ENCODE measurements at regions not wholly inside any gene's neighbourhood (a gene's known extent, or its start where the extent isn't known, plus 50 kb on each side); places are given as distances from the start of the nearest gene placed in this dataset.

DNA sequence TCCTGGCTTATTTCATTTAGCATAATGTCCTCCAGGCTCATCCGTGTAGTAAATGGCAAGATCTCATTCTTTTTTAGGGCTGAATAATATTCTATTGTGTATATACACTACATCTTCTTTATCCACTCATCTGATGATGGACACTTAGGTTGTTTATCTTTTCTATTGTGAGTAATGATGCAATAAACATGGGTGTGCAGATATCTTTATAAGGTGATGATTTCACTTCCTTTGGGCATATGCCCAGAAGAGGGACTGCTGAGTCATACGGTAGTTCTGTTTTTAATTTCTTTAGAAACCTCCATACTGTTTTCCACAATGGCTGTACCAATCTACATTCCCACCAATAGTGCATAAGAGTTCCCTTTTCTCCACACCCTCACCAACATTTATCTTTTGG is 317.6 kb upstream of the CNKSR2 start:
- no peak for DNase-seq (ENCODE audit: low read depth in 2 of 2)

DNA sequence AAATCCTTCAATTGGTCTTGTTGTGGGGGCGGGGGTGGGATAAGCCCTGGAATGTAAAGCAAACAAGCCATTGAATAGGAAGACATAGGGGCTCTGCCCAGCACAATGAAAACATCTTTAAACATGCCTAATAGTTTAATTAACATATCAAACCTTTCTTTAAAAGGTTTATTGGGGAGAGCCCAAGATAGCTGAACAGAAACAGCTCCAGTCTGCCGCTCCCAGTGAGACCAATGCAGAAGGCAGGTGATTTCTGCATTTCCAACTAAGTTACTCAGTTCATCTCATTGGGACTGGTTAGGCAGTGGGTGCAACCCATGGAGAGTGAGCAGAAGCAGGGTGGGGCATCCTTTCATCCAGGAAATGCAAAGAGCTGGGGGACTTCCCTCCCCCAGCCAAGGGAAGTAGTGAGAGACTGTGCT is 327.2 kb upstream of the CNKSR2 start:
- no peak for DNase-seq (ENCODE audit: low read depth in 2 of 2)

DNA sequence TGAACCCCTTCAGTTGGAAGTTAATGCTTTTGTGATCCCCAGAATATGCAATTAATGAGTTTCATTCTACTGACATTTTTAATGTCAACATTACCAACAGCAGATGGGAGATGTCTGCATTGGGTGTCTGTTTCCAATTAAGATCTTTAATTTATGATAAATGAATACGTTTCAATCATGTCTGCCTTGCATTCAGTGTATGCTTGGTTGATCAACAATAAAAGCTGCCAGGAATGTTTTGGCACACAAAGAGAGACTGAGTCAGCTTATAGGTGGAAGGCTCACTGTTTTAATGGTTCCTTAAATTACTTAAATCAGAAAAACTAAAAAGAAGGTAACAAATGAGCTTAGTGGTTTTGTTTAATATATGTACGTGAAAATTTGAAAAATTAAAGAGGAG is 359.9 kb upstream of the CNKSR2 start:
- DNase-seq (ENCODE audit: low read depth in 2 of 2): no peak

DNA sequence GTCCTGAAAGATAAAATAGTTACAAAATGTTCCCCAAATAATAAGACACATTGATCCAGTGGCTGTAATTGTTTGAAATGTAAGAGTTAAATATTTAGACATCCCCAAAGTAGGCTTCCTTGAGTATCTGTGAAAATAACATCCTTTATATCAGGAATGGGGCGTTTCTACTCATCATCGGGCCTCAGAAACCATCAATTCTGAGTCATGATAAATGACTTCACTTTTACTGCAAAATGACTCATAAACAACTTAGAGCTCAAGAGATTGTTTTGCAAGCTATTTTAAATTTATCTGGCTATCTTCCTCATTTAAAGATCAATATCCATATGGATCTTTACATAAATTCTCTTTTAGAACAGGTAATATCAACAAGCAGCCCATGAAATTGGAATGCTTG is 369.4 kb upstream of the CNKSR2 start:
- no peak for DNase-seq (ENCODE audit: low read depth in 2 of 2)

DNA sequence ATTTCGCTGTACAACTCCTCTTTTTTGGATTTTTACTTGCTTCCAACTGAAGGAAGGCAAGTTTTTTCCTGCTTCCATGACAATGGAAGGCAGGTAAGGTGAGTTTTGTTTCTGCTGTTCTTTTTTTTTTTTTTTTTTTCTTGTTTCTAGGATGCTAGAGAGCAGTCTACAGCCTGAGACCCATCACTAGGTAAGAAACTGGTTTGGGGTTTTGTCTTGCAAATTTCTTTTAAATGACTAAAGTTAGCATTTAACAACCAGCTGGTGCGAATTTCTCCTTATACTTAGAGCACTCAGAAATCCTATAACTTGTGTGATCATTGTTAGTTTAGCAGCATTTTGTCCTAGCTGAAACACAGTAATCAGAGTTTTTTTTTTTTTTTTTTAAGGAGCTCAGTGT is 378.4 kb upstream of the CNKSR2 start:
- DNase-seq (ENCODE audit: low read depth in 2 of 2): no peak

DNA sequence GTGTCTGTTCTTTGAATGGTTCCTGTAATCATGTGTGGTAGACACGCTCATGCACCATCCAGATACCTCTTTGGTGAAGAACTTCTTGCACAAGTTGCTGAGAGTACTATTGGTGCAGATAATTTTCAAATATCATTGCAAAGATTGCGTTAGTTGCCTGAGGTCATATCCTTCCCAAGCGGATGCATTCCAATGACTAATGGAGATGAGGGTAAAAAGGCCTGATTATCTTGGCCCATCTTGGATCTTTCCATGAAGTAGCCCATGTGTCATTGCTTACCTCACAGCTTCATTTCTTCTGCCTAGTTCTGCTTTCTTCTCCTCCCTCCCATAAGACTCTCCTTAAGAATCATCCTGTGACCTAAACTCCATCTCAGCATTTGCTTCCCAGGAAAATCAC is 384.9 kb upstream of the CNKSR2 start:
- no peak for DNase-seq (ENCODE audit: low read depth in 2 of 2)

DNA sequence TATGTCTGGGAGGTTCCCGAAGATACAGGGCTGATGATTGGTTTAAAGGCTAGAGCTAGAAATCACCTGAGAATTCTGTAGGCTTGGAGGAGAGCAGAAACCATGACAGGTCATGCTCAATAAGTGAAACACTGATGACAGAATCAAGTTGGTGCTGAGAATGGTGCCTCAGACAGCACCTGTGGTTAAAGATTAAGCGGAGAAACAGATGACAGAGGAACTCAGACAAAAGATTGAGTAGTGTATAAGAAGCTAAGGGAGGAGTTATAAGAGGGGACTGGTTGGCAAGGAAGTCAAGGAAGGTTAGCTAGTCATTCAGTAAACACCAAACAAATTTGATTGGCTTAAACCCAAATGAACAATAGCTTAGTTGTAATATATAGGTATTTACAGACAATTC is 385.4 kb upstream of the CNKSR2 start:
- DNase-seq (ENCODE audit: low read depth in 2 of 2): no peak

DNA sequence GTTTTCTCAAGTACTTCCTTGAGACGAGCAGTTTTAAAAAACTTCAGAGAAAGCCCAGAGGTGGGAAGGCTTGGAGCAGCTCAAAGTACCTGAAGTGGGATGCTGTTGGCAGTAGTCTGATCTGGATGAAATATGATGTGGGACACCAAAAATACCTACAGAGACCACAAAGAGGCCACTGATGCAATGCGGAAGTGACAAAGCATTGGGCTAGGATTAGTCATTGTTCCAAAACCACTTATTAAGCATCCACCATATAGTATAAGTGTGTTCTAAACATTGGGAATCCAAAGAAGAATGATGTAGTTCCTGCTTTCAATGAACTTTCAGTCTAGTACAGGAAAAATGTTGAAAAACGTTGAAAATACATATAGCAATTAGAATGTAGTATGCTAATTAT is 386.1 kb upstream of the CNKSR2 start:
- DNase-seq (ENCODE audit: low read depth in 2 of 2): no peak

DNA sequence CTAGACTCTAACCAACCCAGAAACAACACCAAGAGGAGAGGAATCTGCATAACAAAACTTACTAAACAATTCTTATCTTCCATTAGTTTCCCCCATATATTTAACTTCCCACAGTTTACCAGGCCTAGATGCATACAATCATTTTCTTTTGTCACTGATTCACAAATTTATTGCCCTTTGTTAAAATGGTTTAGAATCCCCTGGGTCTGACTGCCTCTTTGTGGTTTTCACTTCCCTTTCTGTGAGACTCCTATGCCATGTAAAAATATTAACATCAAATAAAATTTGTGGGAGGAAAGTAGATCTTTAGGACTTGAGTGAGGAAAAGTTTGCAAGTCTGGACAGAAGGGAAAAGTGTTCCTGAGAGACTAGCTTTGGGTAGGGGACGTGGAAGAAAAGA is 393.8 kb upstream of the CNKSR2 start:
- DNase-seq (ENCODE audit: low read depth in 2 of 2): no peak

DNA sequence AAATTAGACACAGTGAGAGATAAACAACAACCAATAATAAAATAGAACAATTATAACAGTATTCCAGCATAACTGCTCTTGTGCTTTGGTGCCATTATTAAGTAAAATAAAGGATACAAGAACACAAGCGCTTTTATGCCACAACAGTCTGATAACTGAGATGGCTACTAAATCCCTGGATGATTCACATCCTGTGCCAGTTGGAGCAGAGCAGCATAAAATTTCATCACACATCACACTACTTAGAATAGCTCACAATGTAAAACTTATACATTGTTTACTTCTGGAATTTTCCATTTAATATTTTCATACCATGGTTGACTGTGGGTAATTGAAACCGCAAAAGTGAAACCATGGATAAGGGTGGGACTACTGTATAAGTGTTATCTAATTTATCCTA is 399.9 kb upstream of the CNKSR2 start:
- no peak for DNase-seq (ENCODE audit: low read depth in 2 of 2)

DNA sequence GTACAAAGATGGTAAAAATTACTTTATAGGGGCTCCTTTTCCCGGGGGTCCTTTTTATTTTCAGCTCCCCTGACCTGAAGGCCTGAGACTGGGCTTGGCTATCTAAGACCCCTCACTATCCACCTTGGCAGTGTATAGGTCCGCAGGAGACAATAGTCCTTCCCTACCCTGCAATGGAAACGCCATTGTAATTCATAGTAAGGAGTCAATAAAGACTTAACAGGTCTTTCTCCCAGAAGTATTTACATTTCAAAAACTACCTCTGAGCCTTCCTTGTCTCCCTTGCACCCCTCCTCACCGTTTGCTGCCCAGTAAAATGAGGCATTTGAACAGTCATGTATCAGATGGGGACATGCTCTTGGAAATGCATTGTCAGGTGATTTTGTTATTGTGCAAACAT is 401.2 kb upstream of the CNKSR2 start:
- no peak for DNase-seq (ENCODE audit: low read depth in 2 of 2)

DNA sequence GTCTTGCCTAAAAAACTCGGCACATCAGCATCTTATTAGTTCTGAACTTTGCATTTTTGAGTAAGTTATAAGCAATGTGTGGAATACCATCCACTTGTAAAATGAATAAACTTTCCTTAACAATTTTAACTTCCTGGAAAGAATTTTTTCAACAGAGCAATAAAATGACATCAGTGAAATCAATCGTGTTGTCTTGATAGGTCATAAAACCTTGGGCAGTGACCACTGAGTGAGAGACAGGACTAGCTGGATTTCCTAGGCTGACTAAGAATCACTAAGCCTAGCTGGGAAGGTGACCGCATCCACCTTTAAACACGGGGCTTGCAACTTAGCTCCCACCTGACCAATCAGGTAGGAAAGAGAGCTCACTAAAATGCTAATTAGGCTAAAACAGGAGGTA is 403.0 kb upstream of the CNKSR2 start:
- DNase-seq (ENCODE audit: low read depth in 2 of 2): no peak

DNA sequence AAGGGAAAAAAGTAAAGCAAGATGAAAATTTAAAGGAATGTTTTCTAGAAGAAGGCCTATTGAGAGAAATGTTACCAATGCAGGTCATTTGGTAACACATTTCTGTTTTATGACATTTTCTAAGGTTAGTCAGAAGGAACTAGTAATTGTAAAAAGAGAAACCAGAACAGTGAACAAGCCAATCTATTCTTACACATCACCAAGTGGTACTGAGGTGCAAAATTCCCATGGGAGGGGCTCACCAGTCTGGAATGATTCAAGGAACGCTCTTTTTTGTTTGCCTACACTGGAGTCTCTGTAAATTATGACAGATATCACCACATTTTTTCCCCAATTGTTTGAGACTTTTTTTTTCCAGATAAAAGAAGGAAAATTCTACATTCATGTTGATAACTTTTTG is 404.7 kb upstream of the CNKSR2 start:
- no peak for DNase-seq (ENCODE audit: low read depth in 2 of 2)

DNA sequence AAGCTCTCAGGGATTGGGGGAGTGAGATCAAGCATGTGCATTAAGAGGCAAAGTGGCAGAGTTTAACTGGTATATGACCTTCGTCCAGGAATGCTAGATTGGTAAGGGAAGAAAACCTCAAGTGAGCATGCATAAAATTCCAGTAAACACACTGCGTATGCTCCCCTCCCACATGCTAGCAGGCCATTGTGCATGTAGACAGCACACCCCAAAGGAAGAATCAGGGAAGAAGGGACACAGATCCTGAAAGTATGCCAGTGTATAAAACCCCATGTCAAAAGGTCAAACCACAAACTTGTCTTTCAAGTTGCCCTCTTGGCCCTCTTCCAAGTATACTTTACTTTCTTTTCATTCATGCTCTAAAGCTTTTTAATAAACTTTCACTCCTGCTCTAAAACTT is 405.2 kb upstream of the CNKSR2 start:
- no peak for DNase-seq (ENCODE audit: low read depth in 2 of 2)

DNA sequence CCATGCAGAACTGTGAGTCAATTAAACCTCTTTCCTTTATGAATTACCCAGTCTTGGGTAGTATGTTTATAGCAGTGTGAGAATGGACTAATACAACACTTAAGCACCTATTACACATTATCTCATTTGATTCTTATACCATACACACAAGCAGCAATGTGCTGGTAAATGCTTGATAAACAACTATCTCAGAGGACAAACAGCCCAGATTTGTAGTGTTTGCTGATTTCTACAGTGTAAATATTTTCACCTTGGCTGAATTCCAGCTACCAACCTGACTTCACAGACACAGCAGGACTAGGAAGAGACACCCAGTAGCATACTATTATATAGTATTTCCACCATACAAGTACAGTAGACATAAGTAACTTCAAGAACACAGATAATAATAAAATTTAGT is 406.5 kb upstream of the CNKSR2 start:
- DNase-seq (ENCODE audit: low read depth in 2 of 2): no peak

DNA sequence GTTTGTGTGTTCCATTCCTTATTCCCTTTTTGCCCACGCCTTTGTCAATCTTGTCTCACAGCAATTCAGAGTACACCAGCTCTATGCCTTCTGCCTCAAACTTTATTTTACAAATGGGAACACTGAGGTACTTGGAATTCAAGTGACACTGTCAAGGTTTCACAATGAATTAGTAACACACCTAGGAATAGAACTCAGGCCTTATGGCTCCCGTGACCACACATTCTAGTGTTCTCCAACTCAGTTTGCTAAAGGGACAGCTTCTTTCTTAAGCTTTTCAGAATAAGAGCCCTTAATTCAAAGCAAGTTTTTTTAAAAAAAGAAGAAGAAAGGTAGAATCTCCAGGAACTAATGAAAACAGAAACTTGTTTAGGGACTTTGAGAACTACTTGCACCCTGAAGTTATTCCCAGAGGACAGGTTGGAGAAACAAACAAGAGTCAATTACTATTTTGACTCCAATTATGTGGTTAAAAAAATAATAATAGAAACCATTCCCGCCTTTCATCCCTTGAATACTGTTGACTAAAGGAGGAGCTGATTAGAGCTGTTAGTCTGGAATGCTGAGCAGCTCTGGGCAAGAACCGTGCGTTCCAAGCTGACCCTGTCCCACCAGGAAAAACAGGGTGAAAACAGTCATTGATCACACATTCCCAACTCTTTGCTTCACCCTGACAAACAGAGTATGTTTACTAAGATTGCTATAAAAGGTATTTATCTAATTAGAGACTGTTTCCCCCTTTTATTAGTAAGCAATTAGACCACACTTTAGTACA is 408.8 kb upstream of the CNKSR2 start:
- no peak for DNase-seq (ENCODE audit: low read depth in 2 of 2)

DNA sequence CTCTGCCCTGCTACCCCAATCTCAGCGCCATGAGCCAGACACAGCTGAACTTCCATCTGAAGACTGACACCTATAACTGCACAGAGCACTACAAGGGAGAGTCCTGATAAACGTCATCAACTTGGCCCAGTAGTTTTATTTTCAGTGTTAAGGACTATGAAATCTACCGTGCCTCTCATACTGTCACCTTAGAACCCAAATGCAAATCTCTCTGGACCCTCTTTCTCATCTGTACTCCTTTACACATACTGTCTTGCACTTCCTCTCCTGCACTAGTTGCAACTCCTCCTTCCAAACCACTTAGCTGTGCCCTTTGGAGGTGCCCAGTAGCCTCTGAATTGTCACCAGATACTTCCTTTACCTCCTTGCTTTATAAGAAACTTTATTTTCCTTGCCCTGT is 420.2 kb upstream of the CNKSR2 start:
- DNase-seq (ENCODE audit: low read depth in 2 of 2): no peak

DNA sequence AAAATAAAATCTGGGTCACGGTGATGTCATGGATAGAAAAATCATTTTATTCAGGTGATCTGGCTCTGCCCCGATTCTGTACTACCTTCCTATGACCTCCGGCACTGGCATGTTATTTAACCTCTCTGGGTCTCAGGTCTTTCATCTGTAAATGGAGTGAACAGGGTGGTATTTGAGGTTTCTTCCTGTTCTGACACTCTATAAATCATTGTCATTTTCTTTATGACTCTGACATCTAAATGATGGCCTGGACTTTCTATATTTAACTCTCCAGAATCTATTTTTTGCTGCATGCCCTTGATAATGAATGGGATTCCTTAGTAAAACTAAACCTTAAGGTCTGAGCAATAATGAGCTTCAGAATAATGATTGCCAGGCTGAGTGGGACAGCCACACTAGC is 422.0 kb upstream of the CNKSR2 start:
- DNase-seq (ENCODE audit: low read depth in 2 of 2): no peak

DNA sequence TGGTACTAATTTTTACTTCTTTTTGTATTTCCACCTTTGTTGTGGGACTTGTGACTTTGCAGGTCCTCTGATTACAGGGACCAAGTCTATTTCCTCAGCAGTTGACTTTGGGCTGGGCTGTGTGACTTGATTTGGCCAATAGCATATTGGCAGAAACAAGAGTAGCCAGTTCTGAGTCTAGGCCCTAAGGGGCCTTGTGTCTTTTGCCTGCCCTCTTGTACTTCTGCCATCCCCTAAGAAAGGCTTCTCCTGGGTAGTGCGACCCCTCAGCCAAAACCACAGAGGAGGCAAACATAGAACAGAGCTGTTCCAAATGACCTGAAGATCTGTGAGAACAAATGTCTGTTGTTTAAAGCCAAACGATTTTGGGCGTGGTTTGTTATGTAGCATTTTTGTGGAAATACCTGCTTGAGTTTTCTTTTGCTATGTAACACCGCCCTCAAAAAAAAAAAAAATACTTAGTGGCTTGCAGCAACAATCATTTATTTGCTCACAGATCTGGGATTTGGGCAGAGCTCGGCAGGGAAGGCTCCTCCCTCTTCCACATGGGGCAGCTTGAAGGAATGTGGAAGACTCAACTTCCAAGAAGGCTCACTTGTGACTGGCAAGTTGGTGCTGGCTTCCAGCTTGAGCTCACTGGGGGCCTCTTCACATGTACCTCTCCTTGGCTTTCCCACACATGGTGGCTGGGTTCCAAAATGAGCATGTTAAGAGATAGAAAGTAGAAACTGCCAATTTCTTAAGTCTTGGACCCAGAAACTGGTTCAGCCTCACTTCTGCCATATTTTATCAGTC is 423.0 kb upstream of the CNKSR2 start:
- no peak for DNase-seq (ENCODE audit: low read depth in 2 of 2)

DNA sequence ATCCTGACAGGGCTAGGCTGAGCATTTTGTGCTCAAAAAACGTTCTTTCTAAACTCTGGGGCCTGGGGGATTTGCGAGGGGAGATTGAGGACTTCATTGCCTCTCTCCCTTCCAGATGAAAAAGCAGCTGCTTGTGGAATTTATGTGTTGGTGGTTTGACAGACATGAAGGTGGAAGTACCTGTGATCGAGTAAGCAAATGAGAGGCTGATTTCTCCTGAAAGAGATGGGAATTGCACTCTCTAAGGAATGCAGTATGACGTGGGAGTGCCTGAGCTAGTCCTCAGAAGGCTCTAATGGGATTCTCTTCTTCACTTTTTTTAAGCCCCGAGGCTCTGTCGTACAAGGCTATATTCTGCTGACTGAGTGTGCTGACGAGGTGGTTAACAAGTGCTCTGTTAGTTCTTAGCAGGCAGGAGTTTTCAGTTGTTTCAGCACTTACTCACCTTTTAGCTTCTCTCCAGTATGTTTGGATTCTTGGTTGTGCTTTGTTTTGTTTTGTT is 426.8 kb upstream of the CNKSR2 start:
- no peak for DNase-seq (ENCODE audit: low read depth in 2 of 2)

DNA sequence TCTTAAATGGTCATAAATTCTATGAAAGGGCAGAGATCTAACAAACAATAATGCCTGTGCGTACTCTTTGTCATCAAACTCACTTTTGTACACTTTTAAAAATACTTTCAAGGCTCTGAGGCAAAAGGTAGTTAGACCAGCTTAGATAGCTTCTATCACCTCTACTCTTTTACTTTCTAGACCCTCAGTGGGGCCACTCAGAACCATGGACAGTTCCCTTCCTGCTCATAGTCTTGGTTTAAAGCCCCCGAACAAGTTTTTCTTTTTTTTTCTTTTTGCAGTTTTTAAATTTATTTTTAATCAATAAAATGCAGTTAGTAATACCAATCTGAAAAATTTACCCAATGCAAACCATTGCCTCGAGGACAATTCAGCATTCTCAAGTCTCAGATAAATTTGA is 460.5 kb upstream of the CNKSR2 start:
- no peak for DNase-seq (ENCODE audit: low read depth in 2 of 2)

DNA sequence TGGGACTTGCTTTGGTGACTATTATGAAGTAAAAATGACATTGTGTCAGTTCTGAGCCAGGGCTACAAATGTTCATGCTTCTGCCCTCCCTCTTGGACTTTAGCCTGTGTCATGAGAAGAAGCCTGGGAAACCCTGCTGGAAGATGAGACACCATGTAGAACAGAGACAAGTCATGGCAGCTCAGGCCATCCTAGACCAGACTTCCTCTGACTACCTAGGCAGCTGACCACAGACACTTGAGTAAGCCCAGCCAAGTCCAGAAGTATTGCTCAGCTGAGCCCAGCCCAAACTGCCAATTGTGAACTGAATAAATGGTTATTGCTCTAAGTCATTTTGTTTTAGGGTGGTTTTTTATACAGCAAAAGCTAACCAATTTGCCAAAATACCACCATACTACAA is 467.6 kb upstream of the CNKSR2 start:
- DNase-seq (ENCODE audit: low read depth in 2 of 2): no peak

DNA sequence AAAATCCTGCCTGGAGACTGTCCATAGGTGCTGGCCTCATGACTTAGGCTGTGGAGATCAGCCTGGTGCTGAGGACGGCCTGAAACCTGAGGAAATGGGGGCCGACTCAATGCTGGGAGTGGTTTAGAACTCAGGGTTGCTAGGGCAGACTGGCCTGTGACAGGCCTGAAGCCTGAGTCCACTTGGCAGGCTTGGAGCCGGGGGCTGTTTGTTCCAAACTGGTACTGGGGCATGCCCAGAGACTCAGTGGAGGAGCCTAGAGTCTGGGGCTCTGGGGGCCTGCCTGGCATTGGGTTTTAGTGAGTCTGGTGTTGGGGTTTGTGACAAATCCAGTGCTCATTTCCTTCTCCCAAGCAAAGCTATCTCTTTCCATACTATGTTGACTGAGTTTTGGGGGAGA is 489.7 kb upstream of the CNKSR2 start:
- no peak for DNase-seq (ENCODE audit: low read depth in 2 of 2)

Data from stimulated activated CD8-positive, alpha-beta memory T cell treated with anti-CD3 and anti-CD28 coated beads, Interleukin-15, amount 100 ng/mL, for 4 hours (primary cell).